PC-9 (cell line): ENCODE measurements at regions not wholly inside any gene's neighbourhood (a gene's known extent, or its start where the extent isn't known, plus 50 kb on each side); places are given as distances from the start of the nearest gene placed in this dataset.

Source experiments
- CTCF ChIP-seq: fragments of 200-600 bp; sonication (generic); conservative IDR thresholded peaks from 2 replicates; pipeline ENCODE4 v1.6.1; 2017; ENCODE audit warnings: mixed run types, antibody characterized with exemption, mild to moderate bottlenecking, moderate library complexity
- EZH2 ChIP-seq: fragments of 200-600 bp; sonication (generic); IDR thresholded peaks from 2 replicates; pipeline ENCODE4 v1.8.0; 2017; ENCODE audit warnings: antibody characterized with exemption, low read depth

- TF ChIP-seq CTCF (no peak), EZH2 (no peak)
Observed at GRCh38 chr14:82451675-82452074, 918.0 kb upstream of the SEL1L start.
